ENCODE measurements at regions not wholly inside any gene's neighbourhood (a gene's known extent, or its start where the extent isn't known, plus 50 kb on each side); places are given as distances from the start of the nearest gene placed in this dataset.

DNA sequence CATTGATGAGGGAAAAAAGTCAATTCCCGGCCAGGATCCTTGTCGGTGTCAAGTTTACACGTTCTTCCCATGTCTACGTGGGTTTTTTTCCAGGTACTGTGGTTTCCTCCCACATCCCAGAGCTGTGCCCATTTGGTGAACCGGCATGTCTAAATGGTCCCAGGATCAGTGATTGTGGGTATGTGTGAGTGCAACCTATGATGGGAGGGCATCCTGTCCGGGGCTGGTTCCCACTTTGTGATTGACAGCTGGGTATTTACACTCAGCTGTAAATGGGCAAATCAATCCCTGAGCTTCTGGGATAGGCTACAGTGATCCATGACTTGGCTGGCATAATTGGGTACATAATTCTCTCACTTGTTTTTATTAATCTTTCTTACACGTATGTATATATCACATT lies 91.2 kb upstream of the IRX6 start:
- Histone ChIP-seq H3K4me3 (no peak overlapping the region), H3K9me3 (no peaks in the 10 kb centered on the region), H3K27ac (no peak overlapping the region), H3K27me3 (no peaks in the 10 kb centered on the region), H3K4me1 (no peaks in the 10 kb centered on the region), H3K36me3 (no peaks in the 10 kb centered on the region)
- intact Hi-C loops (cut with DNase I), result no loop called here
- TF ChIP-seq POLR2AphosphoS5 (IDR thresholded peaks at IDR 0.05; ENCODE audit: insufficient read depth in 1 of 2, low read depth in 1 of 2), result no peak
- TF ChIP-seq, protein P1, sequence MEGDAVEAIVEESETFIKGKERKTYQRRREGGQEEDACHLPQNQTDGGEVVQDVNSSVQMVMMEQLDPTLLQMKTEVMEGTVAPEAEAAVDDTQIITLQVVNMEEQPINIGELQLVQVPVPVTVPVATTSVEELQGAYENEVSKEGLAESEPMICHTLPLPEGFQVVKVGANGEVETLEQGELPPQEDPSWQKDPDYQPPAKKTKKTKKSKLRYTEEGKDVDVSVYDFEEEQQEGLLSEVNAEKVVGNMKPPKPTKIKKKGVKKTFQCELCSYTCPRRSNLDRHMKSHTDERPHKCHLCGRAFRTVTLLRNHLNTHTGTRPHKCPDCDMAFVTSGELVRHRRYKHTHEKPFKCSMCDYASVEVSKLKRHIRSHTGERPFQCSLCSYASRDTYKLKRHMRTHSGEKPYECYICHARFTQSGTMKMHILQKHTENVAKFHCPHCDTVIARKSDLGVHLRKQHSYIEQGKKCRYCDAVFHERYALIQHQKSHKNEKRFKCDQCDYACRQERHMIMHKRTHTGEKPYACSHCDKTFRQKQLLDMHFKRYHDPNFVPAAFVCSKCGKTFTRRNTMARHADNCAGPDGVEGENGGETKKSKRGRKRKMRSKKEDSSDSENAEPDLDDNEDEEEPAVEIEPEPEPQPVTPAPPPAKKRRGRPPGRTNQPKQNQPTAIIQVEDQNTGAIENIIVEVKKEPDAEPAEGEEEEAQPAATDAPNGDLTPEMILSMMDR (IDR thresholded peaks at IDR 0.05), result no peak
- no peak for TF ChIP-seq POLR2A (IDR thresholded peaks at IDR 0.05)
- peak in 1 of 2 donors; percentile 55 for DNase-seq (ENCODE audit: extremely low spot score in 2 of 2)

DNA sequence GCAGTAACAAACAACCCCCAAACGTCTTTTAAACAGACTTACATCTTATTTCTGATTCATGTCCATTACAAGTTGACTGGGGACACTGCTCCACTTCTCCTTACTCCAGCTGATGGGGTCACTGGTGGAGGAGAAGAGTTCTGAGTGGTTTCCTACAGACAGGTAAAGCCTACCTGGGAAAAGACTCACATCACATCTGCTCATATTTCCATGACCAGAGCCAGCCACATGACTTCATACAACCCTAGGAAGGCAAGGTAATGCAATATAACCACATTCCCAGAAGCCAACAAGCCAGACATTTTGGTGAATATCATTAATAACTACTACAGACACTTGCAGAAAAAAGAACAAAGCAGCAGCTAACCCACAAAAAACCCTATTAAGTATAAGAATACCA lies 90.5 kb upstream of the IRX6 start:
- H3K4me1 ChIP-seq, result no peaks in the 10 kb centered on the region
- H3K9me3 ChIP-seq, result no peaks in the 10 kb centered on the region
- H3K4me3 ChIP-seq, result no peak overlapping the region
- TF ChIP-seq, protein P1 (IDR thresholded peaks at IDR 0.05), result no peak
- TF ChIP-seq POLR2AphosphoS5 (IDR thresholded peaks at IDR 0.05; ENCODE audit: insufficient read depth in 1 of 2, low read depth in 1 of 2), result no peak
- TF ChIP-seq POLR2A (IDR thresholded peaks at IDR 0.05), result no peak
- intact Hi-C loops (cut with DNase I), result no loop called here
- no peak overlapping the region for H3K27ac ChIP-seq
- no peaks in the 10 kb centered on the region for H3K27me3 ChIP-seq
- DNase-seq (ENCODE audit: extremely low spot score in 2 of 2), result peak in 1 of 2 donors; percentile 4
- H3K36me3 ChIP-seq, result no peaks in the 10 kb centered on the region

DNA sequence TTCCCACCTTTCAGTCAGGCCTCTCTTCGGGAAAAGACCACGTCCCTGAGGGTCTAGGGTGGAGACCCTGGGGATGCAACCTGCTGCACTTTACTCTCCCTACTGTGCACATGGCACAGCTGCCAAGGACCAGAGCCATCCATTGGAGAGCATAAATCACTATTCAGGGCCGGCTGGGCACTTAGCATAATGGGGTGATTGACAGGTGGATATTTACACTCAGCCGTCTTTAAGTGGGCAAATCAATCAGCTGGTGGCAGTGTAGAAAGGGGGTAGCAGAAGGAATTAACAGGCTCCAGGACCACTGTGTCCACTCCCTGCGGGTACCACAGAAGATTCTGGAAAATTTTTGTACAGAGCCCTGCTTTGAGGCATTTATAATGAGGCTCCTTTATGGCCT lies 87.3 kb upstream of the IRX6 start:
- H3K36me3 ChIP-seq, result no peaks in the 10 kb centered on the region
- H3K4me3 ChIP-seq, result no peak overlapping the region
- H3K9me3 ChIP-seq, result no peaks in the 10 kb centered on the region
- TF ChIP-seq, protein P1 (IDR thresholded peaks at IDR 0.05), result no peak
- TF ChIP-seq POLR2A (IDR thresholded peaks at IDR 0.05) (no peak), POLR2AphosphoS5 (IDR thresholded peaks at IDR 0.05; ENCODE audit: insufficient read depth in 1 of 2, low read depth in 1 of 2) (no peak)
- no peak overlapping the region for H3K27ac ChIP-seq
- no peaks in the 10 kb centered on the region for H3K27me3 ChIP-seq
- intact Hi-C loops (cut with DNase I), result no loop called here
- DNase-seq (ENCODE audit: extremely low spot score in 2 of 2), result peak in 1 of 2 donors; percentile 28
- H3K4me1 ChIP-seq, result no peaks in the 10 kb centered on the region

DNA sequence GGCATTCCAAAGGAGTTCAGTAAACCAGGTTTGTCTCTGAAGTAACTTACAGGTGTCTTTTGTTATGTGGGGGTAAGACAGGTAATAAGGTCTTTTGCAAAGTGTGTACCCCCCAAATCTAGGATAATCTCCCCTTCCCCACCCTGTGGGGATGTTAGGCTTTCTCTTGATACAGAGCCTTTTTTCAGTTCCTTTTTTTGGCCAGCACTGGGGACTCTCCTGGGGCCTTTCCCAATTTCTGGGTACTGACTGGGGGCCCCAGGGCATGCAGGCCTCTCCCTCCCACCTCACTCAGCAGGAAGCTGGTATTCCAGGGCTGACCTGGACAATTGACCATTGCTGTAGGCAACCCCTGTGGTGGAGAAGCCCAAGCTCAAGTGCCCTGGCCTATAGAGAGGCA lies 84.3 kb upstream of the IRX6 start:
- no peak for DNase-seq (ENCODE audit: extremely low spot score in 2 of 2)
- H3K27me3 ChIP-seq, result no peaks in the 10 kb centered on the region
- H3K27ac ChIP-seq, result no peak overlapping the region
- no peaks in the 10 kb centered on the region for H3K36me3 ChIP-seq
- H3K9me3 ChIP-seq, result no peaks in the 10 kb centered on the region
- intact Hi-C loops (cut with DNase I), result loop anchor here (2.0 kb wide), 1 partner anchor 53 kb away; no protein-coding TSS in a partner anchor
- H3K4me3 ChIP-seq, result no peak overlapping the region
- H3K4me1 ChIP-seq, result no peaks in the 10 kb centered on the region
- TF ChIP-seq POLR2AphosphoS5 (IDR thresholded peaks at IDR 0.05; ENCODE audit: insufficient read depth in 1 of 2, low read depth in 1 of 2) (no peak), POLR2A (IDR thresholded peaks at IDR 0.05) (no peak)
- TF ChIP-seq, protein P1 (IDR thresholded peaks at IDR 0.05), result no peak

DNA sequence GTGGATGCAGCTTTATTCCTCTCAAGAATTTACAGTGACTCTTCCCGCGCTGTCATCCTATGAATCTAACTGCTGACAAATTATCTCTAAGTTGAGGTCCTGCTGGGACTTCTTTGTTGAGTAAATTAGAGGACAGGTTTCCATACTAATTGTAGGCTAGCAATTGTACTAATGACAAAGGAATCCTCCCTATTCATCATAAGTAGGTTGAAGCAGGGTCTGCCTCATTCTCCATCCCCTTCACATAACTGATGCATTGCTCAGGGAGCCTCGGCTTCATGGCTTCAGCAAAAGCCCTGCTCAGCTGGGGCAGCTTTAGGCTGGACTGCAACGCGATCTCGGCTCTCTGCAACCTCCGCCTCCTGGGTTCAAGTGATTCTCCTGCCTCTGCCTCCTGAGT lies 83.1 kb upstream of the IRX6 start:
- intact Hi-C loops (cut with DNase I), result no loop called here
- Histone ChIP-seq H3K4me1 (no peaks in the 10 kb centered on the region), H3K27me3 (no peaks in the 10 kb centered on the region), H3K36me3 (no peaks in the 10 kb centered on the region), H3K27ac (no peak overlapping the region), H3K9me3 (no peaks in the 10 kb centered on the region), H3K4me3 (no peak overlapping the region)
- DNase-seq (ENCODE audit: extremely low spot score in 2 of 2), result no peak
- TF ChIP-seq, protein P1 (IDR thresholded peaks at IDR 0.05), result no peak
- TF ChIP-seq POLR2AphosphoS5 (IDR thresholded peaks at IDR 0.05; ENCODE audit: insufficient read depth in 1 of 2, low read depth in 1 of 2), result no peak
- TF ChIP-seq POLR2A (IDR thresholded peaks at IDR 0.05), result no peak

Data from vagina (tissue), 2 donors.